ENCODE measurements at regions not wholly inside any gene's neighbourhood (a gene's known extent, or its start where the extent isn't known, plus 50 kb on each side); places are given as distances from the start of the nearest gene placed in this dataset.

- TF ChIP-seq POLR2AphosphoS5 (IDR thresholded peaks at IDR 0.05; ENCODE audit: low read depth, low read length), result no peak
- TF ChIP-seq REST (IDR thresholded peaks at IDR 0.05; ENCODE audit: low read depth), result no peak
- TF ChIP-seq, protein P1, sequence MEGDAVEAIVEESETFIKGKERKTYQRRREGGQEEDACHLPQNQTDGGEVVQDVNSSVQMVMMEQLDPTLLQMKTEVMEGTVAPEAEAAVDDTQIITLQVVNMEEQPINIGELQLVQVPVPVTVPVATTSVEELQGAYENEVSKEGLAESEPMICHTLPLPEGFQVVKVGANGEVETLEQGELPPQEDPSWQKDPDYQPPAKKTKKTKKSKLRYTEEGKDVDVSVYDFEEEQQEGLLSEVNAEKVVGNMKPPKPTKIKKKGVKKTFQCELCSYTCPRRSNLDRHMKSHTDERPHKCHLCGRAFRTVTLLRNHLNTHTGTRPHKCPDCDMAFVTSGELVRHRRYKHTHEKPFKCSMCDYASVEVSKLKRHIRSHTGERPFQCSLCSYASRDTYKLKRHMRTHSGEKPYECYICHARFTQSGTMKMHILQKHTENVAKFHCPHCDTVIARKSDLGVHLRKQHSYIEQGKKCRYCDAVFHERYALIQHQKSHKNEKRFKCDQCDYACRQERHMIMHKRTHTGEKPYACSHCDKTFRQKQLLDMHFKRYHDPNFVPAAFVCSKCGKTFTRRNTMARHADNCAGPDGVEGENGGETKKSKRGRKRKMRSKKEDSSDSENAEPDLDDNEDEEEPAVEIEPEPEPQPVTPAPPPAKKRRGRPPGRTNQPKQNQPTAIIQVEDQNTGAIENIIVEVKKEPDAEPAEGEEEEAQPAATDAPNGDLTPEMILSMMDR (IDR thresholded peaks at IDR 0.05 in 2 of 3, conservative IDR thresholded peaks at IDR 0.05 in 1 of 3; ENCODE audit: borderline replicate concordance in 1 of 3, insufficient read depth in 1 of 3, low read depth in 2 of 3, low read length in 2 of 3), result no peak
- TF ChIP-seq SIN3A (IDR thresholded peaks at IDR 0.05; ENCODE audit: low read depth), result no peak
- TF ChIP-seq RAD21 (IDR thresholded peaks at IDR 0.05; ENCODE audit: low read depth), result no peak
Observed at GRCh38 chr1:103197216-103197615, 88.9 kb upstream of the COL11A1 start.

Measured in HCT116 (cell line).